ENCODE measurements at regions not wholly inside any gene's neighbourhood (a gene's known extent, or its start where the extent isn't known, plus 50 kb on each side); places are given as distances from the start of the nearest gene placed in this dataset.
A peak's percentile ranks its signal among the peaks of the same experiment; 100 is the strongest.

- 65% methylated on average over 1 of the region's 1 CpG for WGBS
- Histone ChIP-seq H3K4me1 (ENCODE audit: insufficient read depth, low read length) (peaks cover 24% of the 10 kb centered on the region), H3K9ac (ENCODE audit: low read depth, low read length) (no peak overlapping the region), H3K4me3 (ENCODE audit: low read length) (no peak overlapping the region), H3K27me3 (ENCODE audit: insufficient read depth, low read length) (no peaks in the 10 kb centered on the region), H3K36me3 (ENCODE audit: insufficient read depth, low read length) (no peaks in the 10 kb centered on the region; the same call in 1 of the 2 replicates), H3K27ac (ENCODE audit: low read depth, low read length) (peak overlapping the region; percentile 51; the same call in 1 of the 2 replicates), H3K9me3 (ENCODE audit: insufficient read depth, low read depth, low read length) (no peaks in the 10 kb centered on the region)
These were observed 620.4 kb downstream of the XIRP2 start for GRCh38 chr2:167508709-167509108.

- H3K36me3 ChIP-seq (ENCODE audit: insufficient read depth, low read length) = no peaks in the 10 kb centered on the region; the same call in 1 of the 2 replicates
- no peak overlapping the region for H3K4me3 ChIP-seq (ENCODE audit: low read length)
- no CpG with 5 or more reads among the region's 1 CpG for WGBS
These were observed 618.1 kb downstream of the XIRP2 start for GRCh38 chr2:167506395-167506794.

GRCh38 chr2:167504695-167505094, 616.4 kb downstream of the XIRP2 start:
- Histone ChIP-seq H3K4me3 (ENCODE audit: low read length) (no peak overlapping the region), H3K36me3 (ENCODE audit: insufficient read depth, low read length) (no peaks in the 10 kb centered on the region; the same call in 1 of the 2 replicates), H3K4me1 (ENCODE audit: insufficient read depth, low read length) (peaks cover 25% of the 10 kb centered on the region), H3K27ac (ENCODE audit: low read depth, low read length) (no peak overlapping the region), H3K9me3 (ENCODE audit: insufficient read depth, low read depth, low read length) (no peaks in the 10 kb centered on the region), H3K27me3 (ENCODE audit: insufficient read depth, low read length) (no peaks in the 10 kb centered on the region), H3K9ac (ENCODE audit: low read depth, low read length) (no peak overlapping the region)

More at GRCh38 chr2:167506395-167506794, 618.1 kb downstream of the XIRP2 start:
- Histone ChIP-seq H3K4me1 (ENCODE audit: insufficient read depth, low read length) (peaks cover 24% of the 10 kb centered on the region), H3K27me3 (ENCODE audit: insufficient read depth, low read length) (no peaks in the 10 kb centered on the region), H3K27ac (ENCODE audit: low read depth, low read length) (no peak overlapping the region), H3K9me3 (ENCODE audit: insufficient read depth, low read depth, low read length) (no peaks in the 10 kb centered on the region), H3K9ac (ENCODE audit: low read depth, low read length) (no peak overlapping the region)

GRCh38 chr2:167504061-167504460, 615.8 kb downstream of the XIRP2 start:
- H3K9ac ChIP-seq (ENCODE audit: low read depth, low read length) = no peak overlapping the region
- H3K4me1 ChIP-seq (ENCODE audit: insufficient read depth, low read length) = peaks cover 25% of the 10 kb centered on the region
- no peak overlapping the region for H3K27ac ChIP-seq (ENCODE audit: low read depth, low read length)
- no peaks in the 10 kb centered on the region for H3K9me3 ChIP-seq (ENCODE audit: insufficient read depth, low read depth, low read length)
- H3K4me3 ChIP-seq (ENCODE audit: low read length) = no peak overlapping the region
- H3K27me3 ChIP-seq (ENCODE audit: insufficient read depth, low read length) = no peaks in the 10 kb centered on the region
- H3K36me3 ChIP-seq (ENCODE audit: insufficient read depth, low read length) = no peaks in the 10 kb centered on the region; the same call in 1 of the 2 replicates

GRCh38 chr2:167501618-167502017, 613.3 kb downstream of the XIRP2 start:
- H3K36me3 ChIP-seq (ENCODE audit: insufficient read depth, low read length) = no peaks in the 10 kb centered on the region; the same call in 1 of the 2 replicates
- no peak overlapping the region for H3K4me3 ChIP-seq (ENCODE audit: low read length)
- no peaks in the 10 kb centered on the region for H3K9me3 ChIP-seq (ENCODE audit: insufficient read depth, low read depth, low read length)
- peaks cover 23% of the 10 kb centered on the region for H3K4me1 ChIP-seq (ENCODE audit: insufficient read depth, low read length)
- H3K27ac ChIP-seq (ENCODE audit: low read depth, low read length) = no peak overlapping the region
- H3K27me3 ChIP-seq (ENCODE audit: insufficient read depth, low read length) = no peaks in the 10 kb centered on the region
- no peak overlapping the region for H3K9ac ChIP-seq (ENCODE audit: low read depth, low read length)
- WGBS = 93% methylated on average over 1 of the region's 1 CpG

- Histone ChIP-seq H3K9ac (ENCODE audit: low read depth, low read length) (no peak overlapping the region), H3K27me3 (ENCODE audit: insufficient read depth, low read length) (no peaks in the 10 kb centered on the region), H3K9me3 (ENCODE audit: insufficient read depth, low read depth, low read length) (no peaks in the 10 kb centered on the region), H3K36me3 (ENCODE audit: insufficient read depth, low read length) (peaks cover 9% of the 10 kb centered on the region), H3K27ac (ENCODE audit: low read depth, low read length) (no peak overlapping the region), H3K4me3 (ENCODE audit: low read length) (no peak overlapping the region), H3K4me1 (ENCODE audit: insufficient read depth, low read length) (peaks cover 17% of the 10 kb centered on the region)
These were observed 605.6 kb downstream of the XIRP2 start for GRCh38 chr2:167493862-167494261.

GRCh38 chr2:167492486-167492885, 604.2 kb downstream of the XIRP2 start:
- no peak overlapping the region for H3K9ac ChIP-seq (ENCODE audit: low read depth, low read length)
- H3K4me3 ChIP-seq (ENCODE audit: low read length) = no peak overlapping the region
- H3K9me3 ChIP-seq (ENCODE audit: insufficient read depth, low read depth, low read length) = no peaks in the 10 kb centered on the region
- no peaks in the 10 kb centered on the region for H3K27me3 ChIP-seq (ENCODE audit: insufficient read depth, low read length)
- peaks cover 9% of the 10 kb centered on the region for H3K36me3 ChIP-seq (ENCODE audit: insufficient read depth, low read length)
- no peak overlapping the region for H3K27ac ChIP-seq (ENCODE audit: low read depth, low read length)
- H3K4me1 ChIP-seq (ENCODE audit: insufficient read depth, low read length) = peaks cover 15% of the 10 kb centered on the region

- WGBS = 96% methylated on average over 2 of the region's 3 CpGs
- Histone ChIP-seq H3K27me3 (ENCODE audit: insufficient read depth, low read length) (no peaks in the 10 kb centered on the region), H3K4me3 (ENCODE audit: low read length) (no peak overlapping the region), H3K9ac (ENCODE audit: low read depth, low read length) (no peak overlapping the region), H3K36me3 (ENCODE audit: insufficient read depth, low read length) (peaks cover 9% of the 10 kb centered on the region), H3K4me1 (ENCODE audit: insufficient read depth, low read length) (peaks cover 20% of the 10 kb centered on the region), H3K27ac (ENCODE audit: low read depth, low read length) (no peak overlapping the region), H3K9me3 (ENCODE audit: insufficient read depth, low read depth, low read length) (no peaks in the 10 kb centered on the region)
These were observed 603.5 kb downstream of the XIRP2 start for GRCh38 chr2:167491788-167492187.

- Histone ChIP-seq H3K9ac (ENCODE audit: low read depth, low read length) (no peak overlapping the region), H3K4me1 (ENCODE audit: insufficient read depth, low read length) (peaks cover 13% of the 10 kb centered on the region; the same call in 1 of the 2 replicates), H3K9me3 (ENCODE audit: insufficient read depth, low read depth, low read length) (no peaks in the 10 kb centered on the region), H3K36me3 (ENCODE audit: insufficient read depth, low read length) (peaks cover 9% of the 10 kb centered on the region), H3K27me3 (ENCODE audit: insufficient read depth, low read length) (no peaks in the 10 kb centered on the region), H3K4me3 (ENCODE audit: low read length) (no peak overlapping the region), H3K27ac (ENCODE audit: low read depth, low read length) (no peak overlapping the region)
These were observed 602.2 kb downstream of the XIRP2 start for GRCh38 chr2:167490455-167490854.

- Histone ChIP-seq H3K27ac (ENCODE audit: low read depth, low read length) (no peak overlapping the region), H3K9ac (ENCODE audit: low read depth, low read length) (no peak overlapping the region), H3K4me1 (ENCODE audit: insufficient read depth, low read length) (peaks cover 24% of the 10 kb centered on the region), H3K36me3 (ENCODE audit: insufficient read depth, low read length) (peaks cover 9% of the 10 kb centered on the region), H3K4me3 (ENCODE audit: low read length) (no peak overlapping the region), H3K9me3 (ENCODE audit: insufficient read depth, low read depth, low read length) (no peaks in the 10 kb centered on the region), H3K27me3 (ENCODE audit: insufficient read depth, low read length) (no peaks in the 10 kb centered on the region)
- WGBS = 89% methylated on average over 2 of the region's 2 CpGs
These were observed 601.0 kb downstream of the XIRP2 start for GRCh38 chr2:167489325-167489724.

GRCh38 chr2:167487728-167488127, 599.4 kb downstream of the XIRP2 start:
- Histone ChIP-seq H3K27ac (ENCODE audit: low read depth, low read length) (no peak overlapping the region), H3K9me3 (ENCODE audit: insufficient read depth, low read depth, low read length) (no peaks in the 10 kb centered on the region), H3K4me1 (ENCODE audit: insufficient read depth, low read length) (peaks cover 29% of the 10 kb centered on the region), H3K9ac (ENCODE audit: low read depth, low read length) (no peak overlapping the region), H3K27me3 (ENCODE audit: insufficient read depth, low read length) (no peaks in the 10 kb centered on the region), H3K36me3 (ENCODE audit: insufficient read depth, low read length) (peaks cover 6% of the 10 kb centered on the region), H3K4me3 (ENCODE audit: low read length) (no peak overlapping the region)
- 91% methylated on average over 3 of the region's 3 CpGs for WGBS

- H3K27ac ChIP-seq (ENCODE audit: low read depth, low read length) = no peak overlapping the region
- no peaks in the 10 kb centered on the region for H3K36me3 ChIP-seq (ENCODE audit: insufficient read depth, low read length)
- H3K27me3 ChIP-seq (ENCODE audit: insufficient read depth, low read length) = no peaks in the 10 kb centered on the region
- peaks cover 47% of the 10 kb centered on the region for H3K4me1 ChIP-seq (ENCODE audit: insufficient read depth, low read length)
- no peak overlapping the region for H3K9ac ChIP-seq (ENCODE audit: low read depth, low read length)
- no peaks in the 10 kb centered on the region for H3K9me3 ChIP-seq (ENCODE audit: insufficient read depth, low read depth, low read length)
- WGBS = 100% methylated on average over 1 of the region's 1 CpG
- no peak overlapping the region for H3K4me3 ChIP-seq (ENCODE audit: low read length)
These were observed 596.6 kb downstream of the XIRP2 start for GRCh38 chr2:167484875-167485274.

Measured in HUES64 (cell line).